ENCODE measurements at regions not wholly inside any gene's neighbourhood (a gene's known extent, or its start where the extent isn't known, plus 50 kb on each side); places are given as distances from the start of the nearest gene placed in this dataset.

DNA sequence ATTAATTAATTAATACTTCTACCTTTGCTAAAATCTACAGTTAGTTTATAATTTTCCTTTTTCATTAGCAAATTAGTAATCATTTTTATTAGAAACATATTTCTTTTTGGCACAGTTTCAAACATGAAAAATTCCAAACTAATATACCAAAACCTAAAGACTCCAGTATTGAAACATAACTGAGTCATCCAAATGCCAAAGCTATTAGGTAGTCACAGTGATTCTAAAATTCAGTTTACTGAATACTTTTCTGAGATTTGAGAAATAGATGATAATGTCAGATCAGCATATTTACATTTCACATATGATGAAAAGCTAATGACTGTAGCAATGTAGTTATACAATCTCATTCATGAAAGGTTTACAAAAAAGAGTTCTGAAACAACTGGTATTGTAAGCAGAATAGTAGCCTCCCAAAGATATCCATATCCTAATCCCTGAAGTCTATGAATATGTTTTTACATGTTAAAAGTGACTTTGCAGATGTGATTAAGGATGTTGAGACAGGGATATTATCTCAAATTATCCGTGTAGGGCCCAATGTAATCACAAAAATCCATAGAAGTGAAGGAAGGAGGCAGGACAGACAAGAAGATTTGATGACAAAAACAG is 680.2 kb upstream of the CHAC2 start:
- Mint-ChIP-seq H3K27me3 (ENCODE audit: insufficient read depth, unreplicated experiment) (no peaks in the 10 kb centered on the region), H3K4me1 (ENCODE audit: insufficient read depth, unreplicated experiment) (peaks cover 8% of the 10 kb centered on the region), H3K4me3 (ENCODE audit: unreplicated experiment) (no peak overlapping the region), H3K36me3 (ENCODE audit: insufficient read depth, unreplicated experiment) (no peaks in the 10 kb centered on the region), H3K27ac (ENCODE audit: low read depth, unreplicated experiment) (peak overlapping the region; percentile 78), H3K9me3 (ENCODE audit: unreplicated experiment) (no peaks in the 10 kb centered on the region)
- TF ChIP-seq, protein P1, sequence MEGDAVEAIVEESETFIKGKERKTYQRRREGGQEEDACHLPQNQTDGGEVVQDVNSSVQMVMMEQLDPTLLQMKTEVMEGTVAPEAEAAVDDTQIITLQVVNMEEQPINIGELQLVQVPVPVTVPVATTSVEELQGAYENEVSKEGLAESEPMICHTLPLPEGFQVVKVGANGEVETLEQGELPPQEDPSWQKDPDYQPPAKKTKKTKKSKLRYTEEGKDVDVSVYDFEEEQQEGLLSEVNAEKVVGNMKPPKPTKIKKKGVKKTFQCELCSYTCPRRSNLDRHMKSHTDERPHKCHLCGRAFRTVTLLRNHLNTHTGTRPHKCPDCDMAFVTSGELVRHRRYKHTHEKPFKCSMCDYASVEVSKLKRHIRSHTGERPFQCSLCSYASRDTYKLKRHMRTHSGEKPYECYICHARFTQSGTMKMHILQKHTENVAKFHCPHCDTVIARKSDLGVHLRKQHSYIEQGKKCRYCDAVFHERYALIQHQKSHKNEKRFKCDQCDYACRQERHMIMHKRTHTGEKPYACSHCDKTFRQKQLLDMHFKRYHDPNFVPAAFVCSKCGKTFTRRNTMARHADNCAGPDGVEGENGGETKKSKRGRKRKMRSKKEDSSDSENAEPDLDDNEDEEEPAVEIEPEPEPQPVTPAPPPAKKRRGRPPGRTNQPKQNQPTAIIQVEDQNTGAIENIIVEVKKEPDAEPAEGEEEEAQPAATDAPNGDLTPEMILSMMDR (IDR thresholded peaks at IDR 0.05; ENCODE audit: unreplicated experiment): no peak
- peak; percentile 33 for DNase-seq (ENCODE audit: unreplicated experiment)
- POLR2A ChIA-PET: no interaction called here
- intact Hi-C loops (cut with micrococcal nuclease): no loop called here
- BruUV-seq (replicated peaks): no TSS peak
- CTCF ChIA-PET: interaction anchor here (0.7 kb wide), 1 partner anchor 443 kb away, joined by 3 read pairs; no protein-coding TSS in a partner anchor

DNA sequence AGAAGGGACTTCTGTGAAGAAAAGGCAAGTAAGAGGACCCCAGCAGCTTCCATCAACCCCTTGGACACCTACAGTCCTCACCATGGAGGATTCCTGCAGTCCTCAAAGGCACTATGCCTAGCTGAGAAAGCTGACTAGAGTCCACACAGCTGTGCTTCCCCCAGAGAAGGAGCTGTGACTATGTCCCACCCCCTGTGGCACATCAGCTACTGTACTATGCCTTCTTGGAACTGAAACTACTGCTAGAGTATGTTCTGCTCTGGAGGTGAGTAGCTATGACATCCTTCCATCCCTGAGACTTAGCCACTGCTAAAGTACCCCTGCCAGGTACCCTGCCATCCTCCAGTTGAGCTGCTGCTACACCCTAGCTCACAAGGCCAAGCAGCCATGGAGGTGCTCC is 690.2 kb upstream of the CHAC2 start:
- no peak overlapping the region for H3K4me3 Mint-ChIP-seq (ENCODE audit: unreplicated experiment)
- peaks cover 7% of the 10 kb centered on the region for H3K9me3 Mint-ChIP-seq (ENCODE audit: unreplicated experiment)
- CTCF ChIA-PET: no interaction called here
- intact Hi-C loops (cut with micrococcal nuclease): no loop called here
- H3K27ac Mint-ChIP-seq (ENCODE audit: low read depth, unreplicated experiment): no peak overlapping the region
- no peaks in the 10 kb centered on the region for H3K4me1 Mint-ChIP-seq (ENCODE audit: insufficient read depth, unreplicated experiment)
- POLR2A ChIA-PET: interaction anchor here (0.5 kb wide), 1 partner anchor 108 kb away, joined by 3 read pairs; no protein-coding TSS in a partner anchor
- no peak for DNase-seq (ENCODE audit: unreplicated experiment)
- no peaks in the 10 kb centered on the region for H3K27me3 Mint-ChIP-seq (ENCODE audit: insufficient read depth, unreplicated experiment)
- TF ChIP-seq, protein P1 (IDR thresholded peaks at IDR 0.05; ENCODE audit: unreplicated experiment): no peak
- no peaks in the 10 kb centered on the region for H3K36me3 Mint-ChIP-seq (ENCODE audit: insufficient read depth, unreplicated experiment)
- no TSS peak for BruUV-seq (replicated peaks)

DNA sequence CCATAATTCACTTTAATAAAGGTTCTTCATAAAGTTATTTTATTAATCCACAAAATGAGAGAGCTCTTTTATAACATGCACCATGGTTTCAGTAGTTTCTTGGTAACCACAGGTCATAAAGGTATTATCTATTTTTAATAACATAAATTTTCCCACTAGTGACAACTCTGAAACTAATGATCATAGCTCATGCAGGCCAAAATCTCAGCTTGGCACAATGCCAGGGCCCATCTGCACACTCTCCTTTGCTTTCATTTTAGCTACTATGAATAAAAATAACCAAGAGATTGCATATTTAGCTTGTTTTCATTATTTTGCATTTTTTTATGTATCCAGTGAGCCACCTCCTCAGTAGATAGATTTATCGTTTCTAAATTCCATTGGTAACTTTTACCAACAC is 691.8 kb upstream of the CHAC2 start:
- peaks cover 7% of the 10 kb centered on the region for H3K9me3 Mint-ChIP-seq (ENCODE audit: unreplicated experiment)
- POLR2A ChIA-PET: no interaction called here
- H3K4me1 Mint-ChIP-seq (ENCODE audit: insufficient read depth, unreplicated experiment): no peaks in the 10 kb centered on the region
- H3K27me3 Mint-ChIP-seq (ENCODE audit: insufficient read depth, unreplicated experiment): no peaks in the 10 kb centered on the region
- no peak for DNase-seq (ENCODE audit: unreplicated experiment)
- CTCF ChIA-PET: no interaction called here
- TF ChIP-seq, protein P1 (IDR thresholded peaks at IDR 0.05; ENCODE audit: unreplicated experiment): no peak
- intact Hi-C loops (cut with micrococcal nuclease): no loop called here
- H3K36me3 Mint-ChIP-seq (ENCODE audit: insufficient read depth, unreplicated experiment): no peaks in the 10 kb centered on the region
- no TSS peak for BruUV-seq (replicated peaks)
- H3K27ac Mint-ChIP-seq (ENCODE audit: low read depth, unreplicated experiment): no peak overlapping the region
- H3K4me3 Mint-ChIP-seq (ENCODE audit: unreplicated experiment): no peak overlapping the region

DNA sequence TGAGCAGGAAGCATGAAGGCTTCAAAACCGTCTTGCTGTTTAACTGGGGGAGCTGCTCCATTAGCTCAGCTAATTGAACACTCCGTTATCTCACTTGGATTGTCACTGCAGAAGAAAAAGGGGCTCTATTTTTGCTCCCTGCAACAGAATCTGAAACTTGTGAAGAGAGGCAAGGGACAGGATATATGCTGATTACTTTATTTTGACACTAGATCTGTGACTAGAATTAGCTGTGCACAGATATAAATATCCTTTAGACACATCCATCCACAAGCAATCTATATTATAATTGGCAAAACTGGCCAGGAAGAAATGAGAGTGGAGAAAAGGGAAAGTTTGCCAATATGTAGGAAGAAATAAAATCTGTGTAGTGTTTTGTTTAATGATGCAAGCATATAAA is 700.1 kb upstream of the CHAC2 start:
- BruUV-seq (replicated peaks): no TSS peak
- no peaks in the 10 kb centered on the region for H3K4me1 Mint-ChIP-seq (ENCODE audit: insufficient read depth, unreplicated experiment)
- no peaks in the 10 kb centered on the region for H3K27me3 Mint-ChIP-seq (ENCODE audit: insufficient read depth, unreplicated experiment)
- CTCF ChIA-PET: interaction anchor here (0.6 kb wide), 1 partner anchor 39 kb away, joined by 3 read pairs; no protein-coding TSS in a partner anchor
- DNase-seq (ENCODE audit: unreplicated experiment): no peak
- TF ChIP-seq, protein P1 (IDR thresholded peaks at IDR 0.05; ENCODE audit: unreplicated experiment): no peak
- H3K36me3 Mint-ChIP-seq (ENCODE audit: insufficient read depth, unreplicated experiment): no peaks in the 10 kb centered on the region
- no peak overlapping the region for H3K4me3 Mint-ChIP-seq (ENCODE audit: unreplicated experiment)
- POLR2A ChIA-PET: no interaction called here
- no peak overlapping the region for H3K27ac Mint-ChIP-seq (ENCODE audit: low read depth, unreplicated experiment)
- H3K9me3 Mint-ChIP-seq (ENCODE audit: unreplicated experiment): no peaks in the 10 kb centered on the region
- intact Hi-C loops (cut with micrococcal nuclease): no loop called here
